HL-60 (cell line): ENCODE measurements at regions not wholly inside any gene's neighbourhood (a gene's known extent, or its start where the extent isn't known, plus 50 kb on each side); places are given as distances from the start of the nearest gene placed in this dataset.

Experiments used
- DNase-seq, 2 experiments: peaks; one replicate each; pipeline ENCODE4 v3.0.0-alpha.2; 2010 to 2020; ENCODE audit warnings: low read depth in 1 of 2, low spot score in 1 of 2
- H3K27ac ChIP-seq: fragments of 250-450 bp; sonication (Bioruptor Pico); replicated peaks from 2 replicates; pipeline ENCODE4 v1.5.1; 2020; ENCODE audit warnings: mild to moderate bottlenecking, moderate library complexity
- H3K27me3 ChIP-seq: fragments of 250-450 bp; sonication (Bioruptor Pico); 2 replicates; pipeline ENCODE4 v1.5.1; 2021; ENCODE audit warnings: mild to moderate bottlenecking, moderate library complexity; ENCODE audit not compliant: insufficient read depth, poor library complexity, severe bottlenecking
- H3K4me3 ChIP-seq: replicated peaks from 2 replicates; pipeline ENCODE4 v1.5.1; 2011; ENCODE audit warnings: mild to moderate bottlenecking, control low read depth, low read length; ENCODE audit not compliant: insufficient read depth
- GABPA ChIP-seq: IDR thresholded peaks from 2 replicates; pipeline ENCODE4 v1.6.1; 2012; ENCODE audit warnings: low read depth
- POLR2AphosphoS5 ChIP-seq: IDR thresholded peaks from 2 replicates; pipeline ENCODE4 v1.6.1; 2012; ENCODE audit warnings: low read depth
- SPI1 ChIP-seq: IDR thresholded peaks from 2 replicates; pipeline ENCODE4 v1.6.1; 2012; ENCODE audit warnings: low read depth, mild to moderate bottlenecking, borderline replicate concordance
- TF ChIP-seq, protein P1 (sequence below): IDR thresholded peaks from 2 replicates; pipeline ENCODE4 v1.6.1; 2012; ENCODE audit warnings: low read depth; ENCODE audit not compliant: insufficient replicate concordance
- TF ChIP-seq, protein P2 (sequence below): IDR thresholded peaks from one replicate; pipeline ENCODE4 v1.5.1; 2011; ENCODE audit warnings: low read length, control low read depth, inconsistent platforms; ENCODE audit not compliant: insufficient read depth

DNA sequence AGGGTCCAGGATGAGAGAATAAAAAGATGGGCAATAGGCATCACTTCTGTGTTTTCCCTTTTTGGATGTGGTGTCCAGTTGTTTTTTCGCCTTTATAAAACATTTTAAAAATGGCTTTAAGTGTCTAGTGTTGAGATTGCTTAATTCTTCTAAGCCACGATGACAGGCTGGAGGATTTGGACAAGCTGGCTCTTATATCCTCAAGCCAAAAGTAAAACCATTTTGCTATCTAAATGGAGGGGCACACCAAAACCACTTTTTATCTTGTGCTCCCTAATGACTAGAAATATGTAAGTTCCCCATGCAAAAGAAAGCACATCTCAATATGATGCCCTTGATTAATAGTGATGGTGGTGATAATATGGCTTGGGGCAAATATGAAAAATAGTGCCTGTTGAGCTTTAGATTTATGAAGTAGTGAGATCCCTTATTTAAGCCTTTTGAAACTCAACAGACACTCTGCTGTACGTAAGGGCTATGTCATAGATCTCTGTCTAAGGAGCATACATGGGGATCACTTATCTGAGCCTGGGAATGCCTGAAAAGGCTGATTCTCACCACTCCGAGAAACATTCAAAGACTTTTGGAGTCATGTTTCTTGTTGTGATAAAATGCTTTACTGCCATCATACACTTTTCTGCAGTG, 185.5 kb downstream of the KCNS3 start:
- TF ChIP-seq, protein P1, sequence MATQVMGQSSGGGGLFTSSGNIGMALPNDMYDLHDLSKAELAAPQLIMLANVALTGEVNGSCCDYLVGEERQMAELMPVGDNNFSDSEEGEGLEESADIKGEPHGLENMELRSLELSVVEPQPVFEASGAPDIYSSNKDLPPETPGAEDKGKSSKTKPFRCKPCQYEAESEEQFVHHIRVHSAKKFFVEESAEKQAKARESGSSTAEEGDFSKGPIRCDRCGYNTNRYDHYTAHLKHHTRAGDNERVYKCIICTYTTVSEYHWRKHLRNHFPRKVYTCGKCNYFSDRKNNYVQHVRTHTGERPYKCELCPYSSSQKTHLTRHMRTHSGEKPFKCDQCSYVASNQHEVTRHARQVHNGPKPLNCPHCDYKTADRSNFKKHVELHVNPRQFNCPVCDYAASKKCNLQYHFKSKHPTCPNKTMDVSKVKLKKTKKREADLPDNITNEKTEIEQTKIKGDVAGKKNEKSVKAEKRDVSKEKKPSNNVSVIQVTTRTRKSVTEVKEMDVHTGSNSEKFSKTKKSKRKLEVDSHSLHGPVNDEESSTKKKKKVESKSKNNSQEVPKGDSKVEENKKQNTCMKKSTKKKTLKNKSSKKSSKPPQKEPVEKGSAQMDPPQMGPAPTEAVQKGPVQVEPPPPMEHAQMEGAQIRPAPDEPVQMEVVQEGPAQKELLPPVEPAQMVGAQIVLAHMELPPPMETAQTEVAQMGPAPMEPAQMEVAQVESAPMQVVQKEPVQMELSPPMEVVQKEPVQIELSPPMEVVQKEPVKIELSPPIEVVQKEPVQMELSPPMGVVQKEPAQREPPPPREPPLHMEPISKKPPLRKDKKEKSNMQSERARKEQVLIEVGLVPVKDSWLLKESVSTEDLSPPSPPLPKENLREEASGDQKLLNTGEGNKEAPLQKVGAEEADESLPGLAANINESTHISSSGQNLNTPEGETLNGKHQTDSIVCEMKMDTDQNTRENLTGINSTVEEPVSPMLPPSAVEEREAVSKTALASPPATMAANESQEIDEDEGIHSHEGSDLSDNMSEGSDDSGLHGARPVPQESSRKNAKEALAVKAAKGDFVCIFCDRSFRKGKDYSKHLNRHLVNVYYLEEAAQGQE = no peak
- TF ChIP-seq POLR2AphosphoS5 (no peak), GABPA (no peak), SPI1 (no peak)
- TF ChIP-seq, protein P2, sequence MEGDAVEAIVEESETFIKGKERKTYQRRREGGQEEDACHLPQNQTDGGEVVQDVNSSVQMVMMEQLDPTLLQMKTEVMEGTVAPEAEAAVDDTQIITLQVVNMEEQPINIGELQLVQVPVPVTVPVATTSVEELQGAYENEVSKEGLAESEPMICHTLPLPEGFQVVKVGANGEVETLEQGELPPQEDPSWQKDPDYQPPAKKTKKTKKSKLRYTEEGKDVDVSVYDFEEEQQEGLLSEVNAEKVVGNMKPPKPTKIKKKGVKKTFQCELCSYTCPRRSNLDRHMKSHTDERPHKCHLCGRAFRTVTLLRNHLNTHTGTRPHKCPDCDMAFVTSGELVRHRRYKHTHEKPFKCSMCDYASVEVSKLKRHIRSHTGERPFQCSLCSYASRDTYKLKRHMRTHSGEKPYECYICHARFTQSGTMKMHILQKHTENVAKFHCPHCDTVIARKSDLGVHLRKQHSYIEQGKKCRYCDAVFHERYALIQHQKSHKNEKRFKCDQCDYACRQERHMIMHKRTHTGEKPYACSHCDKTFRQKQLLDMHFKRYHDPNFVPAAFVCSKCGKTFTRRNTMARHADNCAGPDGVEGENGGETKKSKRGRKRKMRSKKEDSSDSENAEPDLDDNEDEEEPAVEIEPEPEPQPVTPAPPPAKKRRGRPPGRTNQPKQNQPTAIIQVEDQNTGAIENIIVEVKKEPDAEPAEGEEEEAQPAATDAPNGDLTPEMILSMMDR = no peak
- DNase-seq = no peak
- Histone ChIP-seq H3K4me3 (no peak overlapping the region), H3K27me3 (no peaks in the 10 kb centered on the region), H3K27ac (no peak overlapping the region)

DNA sequence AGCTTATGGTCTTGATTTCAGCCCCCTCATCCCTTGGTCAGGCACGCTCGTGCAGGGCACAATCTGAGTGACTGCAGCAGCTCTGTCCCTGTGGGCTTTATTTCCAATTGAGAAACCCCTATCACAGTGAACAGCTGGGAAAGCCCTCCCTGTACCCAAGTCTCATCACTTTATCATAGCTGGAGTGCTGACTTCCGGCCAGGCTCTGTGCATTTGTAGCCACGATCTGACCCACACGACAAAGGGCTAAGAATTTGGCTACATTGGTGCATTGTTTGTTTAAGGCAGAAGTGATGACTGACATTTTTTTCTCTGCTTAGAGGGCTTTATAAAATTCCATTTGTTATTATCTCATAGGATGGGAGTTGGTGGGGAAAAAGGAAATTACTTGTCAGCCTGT, 184.4 kb downstream of the KCNS3 start:
- TF ChIP-seq GABPA (no peak), SPI1 (no peak), POLR2AphosphoS5 (no peak)
- TF ChIP-seq, protein P1 = no peak
- TF ChIP-seq, protein P2 = no peak
- DNase-seq = no peak
- H3K27me3 ChIP-seq = no peaks in the 10 kb centered on the region

DNA sequence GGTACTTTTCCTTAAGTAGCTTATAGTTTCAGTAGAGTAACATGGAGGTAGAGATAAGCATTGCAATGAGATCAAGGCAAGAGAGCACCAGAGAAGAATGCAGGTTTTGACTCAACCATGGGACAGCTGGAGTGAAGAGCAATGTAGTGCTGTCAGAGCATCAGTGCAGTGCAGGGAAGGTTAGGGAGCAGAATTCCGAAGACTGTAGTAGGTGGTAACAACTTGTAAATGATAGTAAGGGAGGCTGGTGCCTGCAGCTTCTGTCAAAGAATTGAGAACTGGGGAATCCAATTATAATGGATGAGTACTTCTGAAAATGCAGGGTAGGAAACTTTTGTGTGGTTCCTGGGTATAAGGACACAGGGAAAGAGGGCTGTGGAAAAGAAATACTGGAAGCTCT, 183.2 kb downstream of the KCNS3 start:
- Histone ChIP-seq H3K27me3 (no peaks in the 10 kb centered on the region), H3K27ac (no peak overlapping the region), H3K4me3 (no peak overlapping the region)
- no peak for DNase-seq
- TF ChIP-seq, protein P2 = no peak
- no peak for TF ChIP-seq GABPA
- no peak for TF ChIP-seq POLR2AphosphoS5
- TF ChIP-seq SPI1 = no peak
- TF ChIP-seq, protein P1 = no peak

More for the DNA sequence above, 184.4 kb downstream of the KCNS3 start:
- Histone ChIP-seq H3K27ac (no peak overlapping the region), H3K4me3 (no peak overlapping the region)
